K562 (cell line): ENCODE measurements at regions not wholly inside any gene's neighbourhood (a gene's known extent, or its start where the extent isn't known, plus 50 kb on each side); places are given as distances from the start of the nearest gene placed in this dataset.

Experiments
- ATAC-seq: fragments of 200-7000 bp; cut with Tn5 transposase; 3 replicates; pipeline ENCODE4 v1.9.1; 2020; ENCODE audit warnings: moderate library complexity
- BruUV-seq: library from RNA; stranded (reverse); fragments of 400-500 nt; replicated peaks from 2 replicates; lab custom pipeline; 2021; lab: Mats Ljungman, UMichigan
- CTCF ChIA-PET: fragments of 300-600 bp; formaldehyde crosslinking; extraction: SDS; loops from one replicate; lab custom pipeline; 2021; ENCODE audit warnings: low intra/inter-chr PET ratio; lab: Yijun Ruan, JAX
- POLR2A ChIA-PET: fragments of 300-600, 350-650 bp; sonication (Branson Sonifier 250); formaldehyde crosslinking; extraction: SDS; loops from one replicate; lab custom pipeline; 2021; ENCODE audit warnings: antibody characterized with exemption, inconsistent platforms; lab: Yijun Ruan, JAX
- DNase-seq, 4 experiments: peaks; one replicate each; pipeline versions ENCODE4 v3.0.0 to v3.0.0-alpha.2; 2011 to 2018; ENCODE audit warnings: low spot score in 3 of 4, mixed read lengths in 3 of 4; ENCODE audit errors: extremely low read depth in 1 of 4
- FAIRE-seq: peaks from 2 replicates; lab custom pipeline; 2011; peaks lifted over from hg19 to GRCh38; lab: Jason Lieb, UNC
- H2AFZ ChIP-seq: 2 replicates; pipeline ENCODE4 v1.6.0; 2011; ENCODE audit warnings: low read depth, low read length, control low read depth, inconsistent platforms
- H3K27ac ChIP-seq: fragments of 200-600 bp; 3 replicates; pipeline ENCODE4 v1.8.0; 2011; ENCODE audit warnings: low read depth, mild to moderate bottlenecking, control low read depth, inconsistent platforms, low read length, moderate library complexity, mixed read lengths; ENCODE audit errors: extremely low read depth
- H3K27me3 ChIP-seq, 2 experiments: fragments of 300-600 bp in 1 of 2; 2 replicates in 1 of 2; 3 replicates in 1 of 2; pipeline versions ENCODE4 v1.6.0 to v1.8.0; 2011; ENCODE audit warnings: inconsistent platforms in 2 of 2, low read length in 2 of 2, mild to moderate bottlenecking in 1 of 2, mixed read lengths in 1 of 2, moderate library complexity in 1 of 2; ENCODE audit not compliant: control insufficient read depth in 2 of 2, insufficient read depth in 2 of 2
- H3K36me3 ChIP-seq: fragments of 300-600 bp; 3 replicates; pipeline ENCODE4 v1.8.0; 2011; ENCODE audit warnings: mild to moderate bottlenecking, low read length, inconsistent platforms; ENCODE audit not compliant: control insufficient read depth, insufficient read depth
- H3K4me1 ChIP-seq, 2 experiments: fragments of 200-600 bp in 1 of 2; replicated peaks in 1 of 2; 2 replicates in 1 of 2; 3 replicates in 1 of 2; pipeline versions ENCODE4 v1.5.1 to v1.8.0; 2011; ENCODE audit warnings: inconsistent platforms in 2 of 2, low read length in 2 of 2, mild to moderate bottlenecking in 1 of 2, mixed read lengths in 1 of 2, moderate library complexity in 1 of 2; ENCODE audit not compliant: control insufficient read depth in 2 of 2, insufficient read depth in 2 of 2
- H3K4me2 ChIP-seq: 2 replicates; pipeline ENCODE4 v1.6.1; 2011; ENCODE audit warnings: low read length, control low read depth, inconsistent platforms, mixed read lengths; ENCODE audit not compliant: insufficient read depth
- H3K4me3 ChIP-seq: fragments of 200-600 bp; sonication (generic), shearing (Covaris generic); 2 replicates; pipeline ENCODE4 v1.5.1; 2016; ENCODE audit warnings: control low read depth, inconsistent platforms
- H3K79me2 ChIP-seq: fragments of 200-600 bp; 3 replicates; pipeline ENCODE4 v1.8.0; 2011; ENCODE audit warnings: low read length, inconsistent platforms; ENCODE audit not compliant: control insufficient read depth, insufficient read depth
- H3K9ac ChIP-seq, 2 experiments: 2 replicates each; pipeline versions ENCODE4 v1.6.0 to v1.6.1; 2011; ENCODE audit warnings: low read depth in 2 of 2, low read length in 2 of 2, control low read depth in 1 of 2, inconsistent platforms in 1 of 2, mild to moderate bottlenecking in 1 of 2, mixed read lengths in 1 of 2; ENCODE audit not compliant: insufficient read depth in 1 of 2
- H3K9me1 ChIP-seq: one replicate; pipeline ENCODE4 v1.6.0; 2011; ENCODE audit warnings: inconsistent platforms, mild to moderate bottlenecking, low read length, moderate library complexity; ENCODE audit not compliant: control insufficient read depth, insufficient read depth
- H3K9me3 ChIP-seq: replicated peaks from 2 replicates; pipeline ENCODE4 v1.5.1; 2011; ENCODE audit warnings: low read depth, low read length, inconsistent platforms; ENCODE audit not compliant: control insufficient read depth, insufficient read depth
- H4K20me1 ChIP-seq: replicated peaks from 2 replicates; pipeline ENCODE4 v1.6.1; 2011; ENCODE audit warnings: low read length, inconsistent platforms, mixed read lengths; ENCODE audit not compliant: control insufficient read depth, insufficient read depth
- CHAMP1 ChIP-seq: fragments of 450-650 bp; IDR thresholded peaks from 2 replicates; pipeline ENCODE4 v1.6.1; 2016; ENCODE audit warnings: mild to moderate bottlenecking
- HLTF ChIP-seq: fragments of 450-650 bp; IDR thresholded peaks from 2 replicates; pipeline ENCODE4 v1.6.1; 2016
- KDM4B ChIP-seq, 2 experiments: fragments of 450-650 bp in 1 of 2; sonication (generic) in 1 of 2; IDR thresholded peaks; 2 replicates each; pipeline ENCODE4 v1.6.1; 2016 to 2017; ENCODE audit warnings: borderline replicate concordance in 2 of 2, antibody characterized with exemption in 1 of 2, low read depth in 1 of 2, mild to moderate bottlenecking in 1 of 2
- ZNF121 ChIP-seq: sonication (generic); formaldehyde crosslinking; conservative IDR thresholded peaks from 2 replicates; pipeline ENCODE4 v1.8.0; 2022; ENCODE audit warnings: missing genetic modification reagents
- ZNF174 ChIP-seq: fragments of 250-450 bp; sonication (Bioruptor Pico); IDR thresholded peaks from 2 replicates; pipeline ENCODE4 v1.4.0; 2020; ENCODE audit warnings: mild to moderate bottlenecking
- WGBS: fragments of 100-300 bp; shearing (Covaris generic); methylation state at CpG from one replicate; pipeline ENCODE4 v1.1.6; 2016; ENCODE audit warnings: low coverage, mixed read lengths; ENCODE audit not compliant: insufficient coverage; ENCODE audit errors: missing lambda C conversion rate; 5-methylcytosine and 5-hydroxymethylcytosine counted together
- in situ Hi-C: fragments of 300-500 bp; cut with MboI; formaldehyde crosslinking; loops from 4 replicates; pipeline ENCODE4 v1.15.0; 2018; ENCODE audit warnings: inconsistent platforms, mixed read lengths
- intact Hi-C: fragments of 100-400 bp; cut with micrococcal nuclease; formaldehyde crosslinking; loops from 2 replicates; pipeline ENCODE4 v1.14.2; 2022

- H3K4me1 ChIP-seq, result no peaks in the 10 kb centered on the region
- no peak overlapping the region for H3K9ac ChIP-seq
- ChIA-PET POLR2A (interaction anchor here (0.6 kb wide), 1 partner anchor 137 kb away, joined by 3 read pairs; no protein-coding TSS in a partner anchor), CTCF (interaction anchor here (0.6 kb wide), 1 partner anchor 14 kb away, joined by 3 read pairs; no protein-coding TSS in a partner anchor)
- no peaks in the 10 kb centered on the region for H4K20me1 ChIP-seq
- intact Hi-C loops (no loop called here), in situ Hi-C loops (no loop called here)
- no peak overlapping the region for H3K4me2 ChIP-seq
- no peaks in the 10 kb centered on the region for H3K9me3 ChIP-seq
- no peaks in the 10 kb centered on the region for H3K9me1 ChIP-seq
- no peaks in the 10 kb centered on the region for H3K36me3 ChIP-seq
- ATAC-seq, result no peak
- no peak overlapping the region for H3K4me3 ChIP-seq
- DNase-seq, result no peak
- no peak overlapping the region for H3K27ac ChIP-seq
- TF ChIP-seq ZNF174 (CRISPR knock-in tag) (no peak), HLTF (no peak), CHAMP1 (no peak), KDM4B (IDR thresholded peaks at IDR 0.05; ENCODE audit: borderline replicate concordance in 2 of 2, low read depth in 1 of 2) (no peak), ZNF121 (CRISPR knock-in tag) (no peak)
- FAIRE-seq, result no peak
- BruUV-seq, result no TSS peak
- WGBS, result 7% methylated on average over 3 of the region's 3 CpGs
- no peak overlapping the region for H2AFZ ChIP-seq
- peaks cover 0 to 34% of the 10 kb centered on the region in 2 experiments; a peak in 3 of 5 replicates for H3K27me3 ChIP-seq
- H3K79me2 ChIP-seq, result no peaks in the 10 kb centered on the region
Observed at GRCh38 chr2:11004199-11004598, 92.5 kb downstream of the KCNF1 start.
